Peyer's patch (tissue), 4 donors: ENCODE measurements at regions not wholly inside any gene's neighbourhood (a gene's known extent, or its start where the extent isn't known, plus 50 kb on each side); places are given as distances from the start of the nearest gene placed in this dataset.

Experiments
- DNase-seq, 3 donors: peaks; one replicate each; pipeline ENCODE4 v3.0.0-alpha.2; 2017 to 2019
- H3K27ac ChIP-seq, 4 donors: fragments of 200-600 bp; sonication (generic); one replicate each; pipeline ENCODE4 v1.5.1; 2016 to 2019
- H3K27me3 ChIP-seq, 2 donors: fragments of 200-600 bp; sonication (generic); one replicate each; pipeline ENCODE4 v1.5.1; 2019
- H3K36me3 ChIP-seq, 3 donors: fragments of 200-600 bp; sonication (generic); one replicate each; pipeline ENCODE4 v1.5.1; 2016 to 2019
- H3K4me1 ChIP-seq, 4 donors: fragments of 200-600 bp; sonication (generic); one replicate each; pipeline ENCODE4 v1.5.1; 2016 to 2019
- H3K4me3 ChIP-seq, 4 donors: fragments of 200-600 bp; sonication (generic); 1 replicate in 3 of 4; 2 replicates in 1 of 4; pipeline ENCODE4 v1.5.1; 2016 to 2019; ENCODE audit warnings: mild to moderate bottlenecking in 1 of 4
- H3K9me3 ChIP-seq, 4 donors: fragments of 200-600 bp; sonication (generic); one replicate each; pipeline ENCODE4 v1.5.1; 2016 to 2019; ENCODE audit warnings: mild to moderate bottlenecking in 1 of 4
- POLR2A ChIP-seq, 2 donors: fragments of 450-650 bp; IDR thresholded peaks; one replicate each; pipeline ENCODE4 v1.5.1; 2017; ENCODE audit warnings: antibody characterized with exemption in 2 of 2, mild to moderate bottlenecking in 2 of 2, moderate library complexity in 2 of 2
- TF ChIP-seq, protein P1 (sequence below), 6 experiments: fragments of 450-650 bp in 4 of 6; fragments of 200-600 bp in 2 of 6; sonication (generic) in 1 of 6; IDR thresholded peaks; one replicate each; pipeline ENCODE4 v1.5.1; 2017 to 2019; ENCODE audit warnings: antibody characterized with exemption in 6 of 6, mild to moderate bottlenecking in 3 of 6, moderate library complexity in 1 of 6

- no peak overlapping the region for H3K4me3 ChIP-seq
- H3K27ac ChIP-seq: no peak overlapping the region
- no peak for DNase-seq
- no peaks in the 10 kb centered on the region for H3K27me3 ChIP-seq
- H3K9me3 ChIP-seq: no peaks in the 10 kb centered on the region
- no peaks in the 10 kb centered on the region for H3K36me3 ChIP-seq
- no peaks in the 10 kb centered on the region for H3K4me1 ChIP-seq
- TF ChIP-seq POLR2A (IDR thresholded peaks at IDR 0.05): no peak
- TF ChIP-seq, protein P1, sequence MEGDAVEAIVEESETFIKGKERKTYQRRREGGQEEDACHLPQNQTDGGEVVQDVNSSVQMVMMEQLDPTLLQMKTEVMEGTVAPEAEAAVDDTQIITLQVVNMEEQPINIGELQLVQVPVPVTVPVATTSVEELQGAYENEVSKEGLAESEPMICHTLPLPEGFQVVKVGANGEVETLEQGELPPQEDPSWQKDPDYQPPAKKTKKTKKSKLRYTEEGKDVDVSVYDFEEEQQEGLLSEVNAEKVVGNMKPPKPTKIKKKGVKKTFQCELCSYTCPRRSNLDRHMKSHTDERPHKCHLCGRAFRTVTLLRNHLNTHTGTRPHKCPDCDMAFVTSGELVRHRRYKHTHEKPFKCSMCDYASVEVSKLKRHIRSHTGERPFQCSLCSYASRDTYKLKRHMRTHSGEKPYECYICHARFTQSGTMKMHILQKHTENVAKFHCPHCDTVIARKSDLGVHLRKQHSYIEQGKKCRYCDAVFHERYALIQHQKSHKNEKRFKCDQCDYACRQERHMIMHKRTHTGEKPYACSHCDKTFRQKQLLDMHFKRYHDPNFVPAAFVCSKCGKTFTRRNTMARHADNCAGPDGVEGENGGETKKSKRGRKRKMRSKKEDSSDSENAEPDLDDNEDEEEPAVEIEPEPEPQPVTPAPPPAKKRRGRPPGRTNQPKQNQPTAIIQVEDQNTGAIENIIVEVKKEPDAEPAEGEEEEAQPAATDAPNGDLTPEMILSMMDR (IDR thresholded peaks at IDR 0.05): no peak
These were observed 220.5 kb downstream of the ANKRD60 start for GRCh38 chr20:58007947-58008346.

GRCh38 chr20:58006346-58007316 is 221.8 kb downstream of the ANKRD60 start:
- peak in 1 of 3 donors; percentile 38 for DNase-seq
- H3K27ac ChIP-seq: no peak overlapping the region
- H3K4me1 ChIP-seq: no peaks in the 10 kb centered on the region
- no peaks in the 10 kb centered on the region for H3K27me3 ChIP-seq
- no peaks in the 10 kb centered on the region for H3K9me3 ChIP-seq
- TF ChIP-seq POLR2A (IDR thresholded peaks at IDR 0.05): no peak
- TF ChIP-seq, protein P1 (IDR thresholded peaks at IDR 0.05): no peak
- no peaks in the 10 kb centered on the region for H3K36me3 ChIP-seq
- no peak overlapping the region for H3K4me3 ChIP-seq

- TF ChIP-seq, protein P1 (IDR thresholded peaks at IDR 0.05): no peak
- TF ChIP-seq POLR2A (IDR thresholded peaks at IDR 0.05): no peak
- peak in 1 of 3 donors; percentile 19 for DNase-seq
These were observed 222.7 kb downstream of the ANKRD60 start for GRCh38 chr20:58005581-58006345.

GRCh38 chr20:58004900-58005299 is 223.6 kb downstream of the ANKRD60 start:
- DNase-seq: peak in 1 of 3 donors; percentile 43
- Histone ChIP-seq H3K4me1 (peaks cover 0 to 2% (median 0%) of the 10 kb centered on the region in 4 donors), H3K36me3 (no peaks in the 10 kb centered on the region), H3K9me3 (no peaks in the 10 kb centered on the region), H3K27ac (no peak overlapping the region), H3K4me3 (no peak overlapping the region), H3K27me3 (no peaks in the 10 kb centered on the region)
- TF ChIP-seq, protein P1 (IDR thresholded peaks at IDR 0.05): no peak
- no peak for TF ChIP-seq POLR2A (IDR thresholded peaks at IDR 0.05)

More at GRCh38 chr20:58005581-58006345, 222.7 kb downstream of the ANKRD60 start:
- no peak overlapping the region for H3K27ac ChIP-seq
- no peaks in the 10 kb centered on the region for H3K36me3 ChIP-seq
- no peak overlapping the region for H3K4me3 ChIP-seq
- H3K4me1 ChIP-seq: no peaks in the 10 kb centered on the region
- no peaks in the 10 kb centered on the region for H3K27me3 ChIP-seq
- no peaks in the 10 kb centered on the region for H3K9me3 ChIP-seq

DNA sequence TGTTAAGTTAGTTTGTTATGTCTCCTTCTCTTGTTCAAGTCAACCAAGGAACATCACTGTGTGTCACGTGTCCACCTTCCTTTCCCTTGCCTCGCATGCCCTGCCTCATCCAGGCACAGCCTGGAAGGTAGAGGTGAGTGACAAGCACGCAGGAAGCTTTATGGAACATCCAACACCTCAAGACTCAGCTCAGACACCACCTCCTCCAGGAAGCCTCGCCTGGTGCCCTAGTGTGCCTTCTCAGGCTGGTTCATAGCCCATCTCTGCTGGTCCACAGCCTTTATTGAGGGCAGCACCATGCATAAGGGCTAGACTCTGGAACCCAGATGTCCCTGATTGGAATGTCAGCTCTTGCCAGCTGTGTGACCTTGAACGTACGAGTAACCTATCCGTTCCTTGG is 224.3 kb downstream of the ANKRD60 start:
- no peak overlapping the region for H3K4me3 ChIP-seq
- H3K27me3 ChIP-seq: no peaks in the 10 kb centered on the region
- no peaks in the 10 kb centered on the region for H3K9me3 ChIP-seq
- peaks cover 0 to 10% (median 0%) of the 10 kb centered on the region in 4 donors for H3K4me1 ChIP-seq
- TF ChIP-seq POLR2A (IDR thresholded peaks at IDR 0.05): no peak
- TF ChIP-seq, protein P1 (IDR thresholded peaks at IDR 0.05): no peak
- no peak for DNase-seq
- H3K36me3 ChIP-seq: no peaks in the 10 kb centered on the region
- H3K27ac ChIP-seq: no peak overlapping the region
